Parathyroid adenoma (tissue), 2 donors: ENCODE measurements at regions not wholly inside any gene's neighbourhood (a gene's known extent, or its start where the extent isn't known, plus 50 kb on each side); places are given as distances from the start of the nearest gene placed in this dataset.

Experiments
- H2AFZ ChIP-seq: fragments of 300-600 bp; sonication (generic); one replicate; pipeline ENCODE4 v1.7.0; 2017; ENCODE audit warnings: antibody characterized with exemption, mild to moderate bottlenecking
- H3K27ac ChIP-seq: fragments of 300-600 bp; sonication (generic); one replicate; pipeline ENCODE4 v1.7.0; 2017
- H3K27me3 ChIP-seq: fragments of 300-600 bp; sonication (generic); one replicate; pipeline ENCODE4 v1.7.0; 2017; ENCODE audit warnings: low read length; ENCODE audit not compliant: control insufficient read depth, insufficient read depth
- H3K36me3 ChIP-seq: fragments of 300-600 bp; sonication (generic); one replicate; pipeline ENCODE4 v1.7.0; 2017; ENCODE audit warnings: low read length; ENCODE audit not compliant: control insufficient read depth, insufficient read depth
- H3K4me1 ChIP-seq: fragments of 300-600 bp; sonication (generic); one replicate; pipeline ENCODE4 v1.7.0; 2017; ENCODE audit warnings: control low read depth
- H3K4me2 ChIP-seq: fragments of 300-600 bp; sonication (generic); one replicate; pipeline ENCODE4 v1.7.0; 2017; ENCODE audit warnings: low read length
- H3K4me3 ChIP-seq: fragments of 300-600 bp; sonication (generic); one replicate; pipeline ENCODE4 v1.7.0; 2017; ENCODE audit warnings: low read depth, low read length
- H3K79me2 ChIP-seq: fragments of 300-600 bp; sonication (generic); one replicate; pipeline ENCODE4 v1.7.0; 2017; ENCODE audit warnings: control low read depth
- H3K9ac ChIP-seq: fragments of 300-600 bp; sonication (generic); one replicate; pipeline ENCODE4 v1.7.0; 2017; ENCODE audit warnings: mild to moderate bottlenecking
- H3K9me3 ChIP-seq: fragments of 300-600 bp; sonication (generic); one replicate; pipeline ENCODE4 v1.7.0; 2017; ENCODE audit warnings: low read length; ENCODE audit not compliant: control insufficient read depth
- TF ChIP-seq, protein P1 (sequence below): fragments of 300-600 bp; sonication (generic); IDR thresholded peaks from one replicate; pipeline ENCODE4 v1.7.0; 2017; ENCODE audit warnings: antibody characterized with exemption, mild to moderate bottlenecking
- donor health status: primary hyperparathyroidism.

DNA sequence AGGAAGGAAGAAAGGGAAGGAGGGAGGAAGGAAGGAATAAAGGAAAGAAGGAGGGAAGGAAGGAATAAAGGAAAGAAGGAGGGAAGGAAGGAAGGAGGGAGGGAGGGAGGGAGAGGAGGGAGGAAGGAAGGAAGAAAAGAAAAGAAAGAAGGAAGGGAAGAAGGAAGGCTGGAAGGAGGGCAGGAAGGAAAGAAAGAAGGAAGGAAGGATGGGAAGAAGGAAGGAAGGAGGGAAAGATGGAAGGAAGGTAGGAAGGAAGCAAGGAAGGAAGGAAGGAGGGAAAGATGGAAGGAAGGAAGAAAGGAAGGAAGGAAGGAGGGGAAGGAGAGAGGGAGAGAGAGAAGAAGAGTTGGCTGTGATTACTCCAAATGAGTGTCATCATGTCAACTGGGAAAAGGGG is 190.6 kb downstream of the ACKR3 start:
- Histone ChIP-seq H3K4me3 (no peak overlapping the region), H3K4me2 (no peak overlapping the region), H3K9me3 (no peaks in the 10 kb centered on the region), H2AFZ (no peak overlapping the region), H3K79me2 (no peaks in the 10 kb centered on the region), H3K4me1 (peaks cover 8% of the 10 kb centered on the region), H3K27me3 (no peaks in the 10 kb centered on the region), H3K36me3 (no peaks in the 10 kb centered on the region), H3K27ac (no peak overlapping the region), H3K9ac (no peak overlapping the region)
- TF ChIP-seq, protein P1, sequence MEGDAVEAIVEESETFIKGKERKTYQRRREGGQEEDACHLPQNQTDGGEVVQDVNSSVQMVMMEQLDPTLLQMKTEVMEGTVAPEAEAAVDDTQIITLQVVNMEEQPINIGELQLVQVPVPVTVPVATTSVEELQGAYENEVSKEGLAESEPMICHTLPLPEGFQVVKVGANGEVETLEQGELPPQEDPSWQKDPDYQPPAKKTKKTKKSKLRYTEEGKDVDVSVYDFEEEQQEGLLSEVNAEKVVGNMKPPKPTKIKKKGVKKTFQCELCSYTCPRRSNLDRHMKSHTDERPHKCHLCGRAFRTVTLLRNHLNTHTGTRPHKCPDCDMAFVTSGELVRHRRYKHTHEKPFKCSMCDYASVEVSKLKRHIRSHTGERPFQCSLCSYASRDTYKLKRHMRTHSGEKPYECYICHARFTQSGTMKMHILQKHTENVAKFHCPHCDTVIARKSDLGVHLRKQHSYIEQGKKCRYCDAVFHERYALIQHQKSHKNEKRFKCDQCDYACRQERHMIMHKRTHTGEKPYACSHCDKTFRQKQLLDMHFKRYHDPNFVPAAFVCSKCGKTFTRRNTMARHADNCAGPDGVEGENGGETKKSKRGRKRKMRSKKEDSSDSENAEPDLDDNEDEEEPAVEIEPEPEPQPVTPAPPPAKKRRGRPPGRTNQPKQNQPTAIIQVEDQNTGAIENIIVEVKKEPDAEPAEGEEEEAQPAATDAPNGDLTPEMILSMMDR = no peak

GRCh38 chr2:236761358-236761757 is 191.7 kb downstream of the ACKR3 start:
- TF ChIP-seq, protein P1 = no peak
- H3K4me2 ChIP-seq = no peak overlapping the region

DNA sequence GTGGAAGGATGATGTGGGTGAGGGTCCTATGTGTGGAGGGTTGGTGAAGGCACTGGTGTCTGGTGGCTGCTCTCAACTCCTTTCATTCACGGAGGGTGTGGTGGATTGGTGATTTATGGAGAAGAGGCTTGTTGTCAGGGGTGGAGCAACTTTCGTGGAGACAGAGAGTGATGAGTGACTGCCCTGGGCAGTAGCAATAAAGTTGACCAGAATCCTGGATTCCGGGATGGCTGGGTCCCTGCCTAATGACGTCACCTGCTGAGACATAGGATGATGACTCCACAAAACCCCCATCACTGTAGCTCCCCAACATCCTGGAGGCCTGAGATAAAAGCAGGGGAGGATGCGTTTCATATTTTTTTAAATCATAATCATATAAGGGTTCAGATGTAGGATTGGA is 193.0 kb downstream of the ACKR3 start:
- Histone ChIP-seq H3K36me3 (no peaks in the 10 kb centered on the region), H3K4me1 (no peaks in the 10 kb centered on the region), H3K9me3 (no peaks in the 10 kb centered on the region), H3K4me2 (no peak overlapping the region), H3K4me3 (no peak overlapping the region), H3K9ac (no peak overlapping the region), H2AFZ (no peak overlapping the region), H3K27ac (no peak overlapping the region), H3K27me3 (no peaks in the 10 kb centered on the region), H3K79me2 (no peaks in the 10 kb centered on the region)
- TF ChIP-seq, protein P1 = no peak

More at GRCh38 chr2:236761358-236761757, 191.7 kb downstream of the ACKR3 start:
- Histone ChIP-seq H3K4me3 (no peak overlapping the region), H3K9me3 (no peaks in the 10 kb centered on the region), H3K27me3 (no peaks in the 10 kb centered on the region), H3K36me3 (no peaks in the 10 kb centered on the region), H3K9ac (no peak overlapping the region), H3K4me1 (no peaks in the 10 kb centered on the region), H3K27ac (no peak overlapping the region), H3K79me2 (no peaks in the 10 kb centered on the region), H2AFZ (no peak overlapping the region)

- Histone ChIP-seq H3K79me2 (no peaks in the 10 kb centered on the region), H3K27ac (no peak overlapping the region), H3K4me1 (no peaks in the 10 kb centered on the region), H3K36me3 (no peaks in the 10 kb centered on the region), H3K9ac (no peak overlapping the region), H3K27me3 (no peaks in the 10 kb centered on the region), H3K4me2 (no peak overlapping the region), H3K4me3 (no peak overlapping the region), H2AFZ (no peak overlapping the region), H3K9me3 (no peaks in the 10 kb centered on the region)
- TF ChIP-seq, protein P1 = no peak
Measured at GRCh38 chr2:236763857-236764256, 194.2 kb downstream of the ACKR3 start.

GRCh38 chr2:236764716-236765115 is 195.1 kb downstream of the ACKR3 start:
- H3K9me3 ChIP-seq = no peaks in the 10 kb centered on the region
- H3K79me2 ChIP-seq = no peaks in the 10 kb centered on the region
- TF ChIP-seq, protein P1 = no peak
- no peaks in the 10 kb centered on the region for H3K4me1 ChIP-seq
- no peaks in the 10 kb centered on the region for H3K36me3 ChIP-seq
- no peak overlapping the region for H3K4me2 ChIP-seq
- no peak overlapping the region for H3K4me3 ChIP-seq
- H3K27ac ChIP-seq = no peak overlapping the region
- H3K9ac ChIP-seq = no peak overlapping the region
- H2AFZ ChIP-seq = no peak overlapping the region
- no peaks in the 10 kb centered on the region for H3K27me3 ChIP-seq
